Daoy (cell line): ENCODE measurements at regions not wholly inside any gene's neighbourhood (a gene's known extent, or its start where the extent isn't known, plus 50 kb on each side); places are given as distances from the start of the nearest gene placed in this dataset.
"Not testable (repeated sequence)": the region's sequence is repeated elsewhere in the genome, so short reads cannot be mapped to it uniquely, and the experiment has no call there.

Experiments used
- DNase-seq: peaks from one replicate; pipeline ENCODE4 v3.0.0-alpha.2; 2015; ENCODE audit warnings: low read depth

DNA sequence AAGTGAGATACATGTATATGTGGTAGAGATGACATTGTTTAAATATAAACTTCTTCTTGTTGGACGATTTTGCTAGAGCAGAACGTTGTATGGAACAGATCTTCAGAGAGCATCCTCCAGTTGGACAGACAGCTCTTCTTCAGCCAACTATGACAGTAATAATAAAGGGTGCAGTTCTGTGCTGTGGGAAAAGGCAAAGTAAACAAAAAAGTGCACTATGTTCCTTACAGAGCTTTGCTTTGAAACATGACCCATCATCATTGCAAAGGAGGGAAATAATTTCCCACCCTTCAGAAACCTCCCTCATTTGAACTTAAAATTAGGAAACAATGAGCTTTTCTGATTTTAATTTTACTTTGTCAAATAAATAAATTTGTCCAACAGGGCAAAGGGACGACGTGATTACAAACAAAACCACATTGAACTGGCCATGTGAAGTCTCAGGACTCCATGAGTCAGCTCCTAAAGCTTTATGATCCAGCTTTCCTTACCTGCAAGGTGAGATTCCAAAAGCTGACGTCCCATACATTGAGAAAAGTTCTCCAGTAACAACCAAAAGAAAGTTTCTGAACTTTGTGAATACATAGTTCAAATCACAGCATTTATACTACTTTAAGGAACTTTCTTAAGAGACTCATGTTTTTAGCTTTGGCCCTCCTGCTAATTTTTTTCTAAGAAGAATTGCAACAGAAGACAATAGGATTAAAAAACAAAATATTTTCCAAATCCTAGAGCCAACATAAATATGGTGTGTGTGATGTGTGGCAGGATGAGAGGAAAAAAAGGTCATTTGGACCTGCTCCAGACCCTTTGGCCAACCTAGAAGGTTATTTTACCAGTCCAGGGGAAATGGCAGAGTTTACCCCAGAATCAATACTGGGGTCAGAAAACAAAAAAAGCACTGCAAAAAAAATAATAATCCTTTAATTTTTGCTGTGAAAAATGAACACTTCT, 565.4 kb upstream of the NRP1 start:
- DNase-seq: no peak

DNA sequence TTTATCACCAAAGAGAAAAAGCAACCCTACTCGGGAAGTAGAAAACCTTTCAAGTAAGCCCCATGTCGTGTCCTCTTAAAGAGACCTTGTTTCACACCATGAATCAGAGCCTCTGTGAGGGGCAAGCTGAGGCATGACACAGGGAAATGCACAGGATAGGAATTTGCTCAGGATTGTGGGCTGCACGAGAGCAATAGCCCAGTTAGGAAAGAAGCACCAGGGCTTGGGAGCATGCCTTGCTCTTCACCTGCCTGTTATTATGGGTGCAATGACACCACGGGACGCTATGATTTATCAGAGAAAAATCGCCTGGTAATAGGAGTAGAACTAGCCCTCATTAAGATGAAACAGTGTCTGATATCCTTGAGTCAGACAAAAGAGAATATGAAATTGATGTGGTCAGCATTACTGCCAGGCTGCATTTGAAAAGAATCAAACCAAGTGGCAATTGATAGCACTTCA, 562.9 kb upstream of the NRP1 start:
- DNase-seq: peak; percentile 15

DNA sequence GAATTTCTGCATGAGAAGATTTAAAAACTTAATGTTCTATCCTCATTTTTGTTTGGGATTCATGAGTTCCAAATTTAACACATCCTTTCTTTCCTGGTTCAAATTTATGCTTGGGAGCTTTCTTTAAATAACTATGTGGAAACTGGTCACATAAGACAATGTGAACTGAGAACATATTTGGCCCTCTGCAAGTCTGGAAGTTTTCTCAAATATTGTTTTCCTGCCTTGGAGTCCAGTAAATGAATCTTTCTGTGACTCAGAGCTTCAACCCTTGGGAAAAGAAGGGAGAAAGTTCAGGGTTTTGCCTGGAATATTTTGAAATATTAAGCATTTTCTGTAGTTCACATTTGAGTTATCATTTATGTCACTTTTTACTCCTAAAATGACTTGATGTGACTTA, 559.0 kb upstream of the NRP1 start:
- no peak for DNase-seq

- no peak for DNase-seq
Measured at GRCh38 chr10:33889371-33889770, 554.9 kb upstream of the NRP1 start.

GRCh38 chr10:33887188-33887587, 552.7 kb upstream of the NRP1 start:
- DNase-seq: no peak

DNA sequence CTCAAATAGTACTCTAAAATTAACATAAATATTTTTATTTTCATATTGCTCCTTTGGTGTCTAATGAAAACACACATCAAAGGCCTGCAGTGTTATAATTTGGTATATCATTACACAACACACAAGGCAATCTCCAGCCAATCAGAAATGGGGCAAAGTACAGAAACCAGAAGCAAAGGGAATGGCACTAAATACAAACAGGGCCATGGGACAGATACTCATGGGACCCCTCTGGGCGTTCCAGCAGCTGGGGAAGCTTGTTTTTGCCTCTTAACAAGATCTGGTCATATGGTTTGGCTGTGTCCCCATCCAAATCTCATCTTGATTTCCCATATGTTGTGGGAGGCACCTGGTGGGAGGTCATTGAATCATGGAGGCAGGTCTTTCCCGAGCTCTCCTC, 551.8 kb upstream of the NRP1 start:
- DNase-seq: no peak

GRCh38 chr10:33884604-33885003, 550.1 kb upstream of the NRP1 start:
- DNase-seq: no peak

DNA sequence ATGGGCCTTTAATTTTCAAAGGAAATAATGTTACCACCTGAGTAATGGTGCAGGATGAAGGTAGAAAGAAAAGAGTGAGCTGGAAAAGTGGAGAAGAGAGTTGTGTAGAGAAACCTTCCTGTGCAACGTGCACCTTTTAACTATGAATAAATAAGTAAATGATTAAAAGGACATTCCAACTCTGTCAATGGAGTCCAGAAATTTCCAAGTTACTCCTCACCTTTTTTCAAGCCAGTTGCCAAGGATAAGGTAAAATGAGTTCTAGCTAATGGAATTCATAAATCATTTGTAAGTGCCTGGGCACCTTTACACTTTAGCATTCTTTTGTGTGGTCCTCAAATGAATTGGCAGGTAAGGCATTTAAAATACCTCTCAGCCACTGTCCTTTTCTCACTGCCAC, 549.4 kb upstream of the NRP1 start:
- DNase-seq: no peak

DNA sequence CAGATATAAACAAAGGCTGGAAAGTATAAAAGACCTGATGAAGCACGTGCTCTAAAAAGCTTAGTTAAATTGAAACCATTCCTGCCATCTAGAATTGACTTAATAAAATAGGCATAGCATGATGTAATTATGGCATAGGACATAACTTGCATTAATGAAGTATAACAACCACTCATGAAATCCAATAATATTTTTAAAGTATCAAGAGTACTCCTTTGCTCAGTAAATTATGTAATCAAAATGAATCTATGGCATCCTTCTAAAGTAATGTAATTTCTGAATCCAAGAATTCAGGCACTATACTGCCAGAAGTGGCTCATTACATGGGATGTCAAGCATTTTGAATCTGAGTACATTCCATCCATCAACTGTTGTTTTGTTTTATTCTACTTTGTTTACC, 548.5 kb upstream of the NRP1 start:
- DNase-seq: no peak

GRCh38 chr10:33880291-33880690, 545.8 kb upstream of the NRP1 start:
- DNase-seq: no peak

GRCh38 chr10:33878238-33878786, 543.8 kb upstream of the NRP1 start:
- DNase-seq: no peak

- no peak for DNase-seq
Measured at GRCh38 chr10:33876584-33877400, 542.3 kb upstream of the NRP1 start.

DNA sequence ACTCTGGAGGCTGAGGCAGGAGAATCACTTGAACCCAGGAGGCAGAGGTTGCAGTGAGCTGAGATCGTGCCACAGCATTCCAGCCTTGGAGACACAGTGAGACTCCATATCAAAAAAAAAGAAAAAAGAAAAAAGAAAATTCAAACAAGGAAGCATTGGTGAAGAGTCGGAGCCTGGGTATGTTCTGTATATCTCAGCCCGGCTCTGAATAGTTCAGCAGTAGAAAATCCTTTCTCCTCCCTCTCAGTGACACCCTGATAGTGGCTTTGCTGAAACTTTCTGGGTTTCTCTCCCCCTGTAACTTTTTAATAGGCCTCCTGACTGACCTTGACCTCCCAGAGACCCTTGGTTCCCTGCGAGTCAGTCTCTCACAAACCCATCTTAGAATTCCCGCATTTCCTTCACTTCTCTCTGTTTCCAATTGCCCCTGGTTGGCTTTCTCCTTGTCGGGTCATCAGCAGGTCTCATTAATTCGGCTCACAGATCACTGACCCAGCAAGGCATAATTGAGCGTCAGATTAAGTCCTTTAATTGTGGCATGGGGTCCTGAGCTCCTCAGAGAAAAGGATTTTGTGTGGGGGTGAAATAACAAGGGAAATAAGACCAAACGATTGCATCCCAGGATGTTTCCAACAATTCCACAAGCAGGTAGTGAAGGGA, 541.6 kb upstream of the NRP1 start:
- DNase-seq: no peak

DNA sequence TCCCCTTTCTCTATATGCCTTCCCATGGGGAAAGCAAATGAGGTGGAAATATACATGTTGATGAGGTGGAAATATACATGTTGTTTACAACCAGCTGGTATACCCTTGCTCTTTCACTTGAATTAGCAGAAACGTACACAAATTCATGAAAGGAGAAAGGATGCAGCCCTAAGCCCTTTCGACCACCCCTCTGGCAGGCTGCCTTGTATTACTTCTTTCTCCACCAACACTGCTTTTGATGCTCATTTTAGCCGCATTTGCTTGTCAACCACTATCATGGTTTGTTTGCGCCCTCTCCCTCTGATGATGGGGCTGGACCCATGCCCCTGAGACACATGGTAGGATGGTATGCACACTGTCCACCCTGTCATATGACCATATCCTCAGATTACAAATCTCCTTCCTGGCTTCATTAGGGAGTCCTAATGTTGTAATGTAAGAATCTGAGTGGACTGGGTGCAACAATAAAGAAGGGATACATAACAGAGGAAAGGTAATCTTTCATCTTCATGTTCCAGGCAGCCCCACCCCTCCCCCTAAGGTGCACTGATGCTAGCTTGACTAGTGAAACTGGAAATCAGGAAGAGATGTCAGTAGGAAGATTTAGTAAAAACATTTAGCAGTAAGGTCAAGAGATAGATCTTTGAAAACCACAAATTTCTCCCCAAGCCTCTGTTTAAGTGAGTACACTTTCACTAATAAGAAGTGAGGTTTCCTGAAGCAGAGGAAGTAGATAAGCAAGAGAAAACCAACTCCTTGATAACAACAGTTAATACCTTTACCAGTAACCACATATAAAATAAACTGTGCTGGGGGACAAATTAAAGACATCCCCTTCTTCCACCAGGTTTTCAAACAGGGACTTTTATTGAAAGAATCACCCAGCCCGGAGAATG, 536.8 kb upstream of the NRP1 start:
- DNase-seq: no peak

DNA sequence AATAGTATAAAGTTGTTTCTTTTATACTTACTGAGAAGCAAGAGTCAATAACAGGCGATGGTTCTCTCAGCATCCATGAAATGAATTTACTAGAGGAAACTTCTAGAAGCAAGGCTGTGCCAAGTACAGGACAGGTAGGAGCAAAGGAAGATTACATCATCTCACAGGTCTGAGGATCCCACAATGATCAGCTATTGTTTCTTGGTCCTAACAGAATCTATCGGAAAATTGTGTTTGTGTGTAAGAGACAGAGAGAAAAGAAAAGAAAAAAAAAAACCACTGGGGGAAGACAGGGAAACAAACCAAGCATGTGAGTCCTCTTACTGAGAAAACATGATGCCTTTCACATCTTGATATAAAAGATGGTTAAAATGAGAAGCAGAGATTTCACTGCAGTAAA, 535.0 kb upstream of the NRP1 start:
- DNase-seq: no peak

DNA sequence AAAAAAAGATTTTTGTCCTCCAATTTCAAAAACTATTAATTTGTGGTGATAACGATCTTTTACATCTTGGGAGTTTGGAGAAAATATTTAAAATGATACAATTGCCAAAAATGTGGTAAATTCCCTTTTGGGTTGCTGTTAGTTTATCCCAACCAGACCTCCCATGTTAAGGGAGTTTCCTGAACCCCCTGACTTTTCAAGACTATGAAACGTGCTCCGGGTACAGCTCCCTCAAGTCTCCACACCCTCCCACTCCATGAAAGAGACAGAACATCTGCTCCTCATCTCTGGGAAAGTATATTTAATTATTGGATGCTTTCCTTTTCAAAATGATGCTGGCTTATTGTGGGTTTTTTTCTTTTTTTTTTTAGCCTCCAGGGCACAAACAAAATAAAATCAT, 534.6 kb upstream of the NRP1 start:
- DNase-seq: no peak

DNA sequence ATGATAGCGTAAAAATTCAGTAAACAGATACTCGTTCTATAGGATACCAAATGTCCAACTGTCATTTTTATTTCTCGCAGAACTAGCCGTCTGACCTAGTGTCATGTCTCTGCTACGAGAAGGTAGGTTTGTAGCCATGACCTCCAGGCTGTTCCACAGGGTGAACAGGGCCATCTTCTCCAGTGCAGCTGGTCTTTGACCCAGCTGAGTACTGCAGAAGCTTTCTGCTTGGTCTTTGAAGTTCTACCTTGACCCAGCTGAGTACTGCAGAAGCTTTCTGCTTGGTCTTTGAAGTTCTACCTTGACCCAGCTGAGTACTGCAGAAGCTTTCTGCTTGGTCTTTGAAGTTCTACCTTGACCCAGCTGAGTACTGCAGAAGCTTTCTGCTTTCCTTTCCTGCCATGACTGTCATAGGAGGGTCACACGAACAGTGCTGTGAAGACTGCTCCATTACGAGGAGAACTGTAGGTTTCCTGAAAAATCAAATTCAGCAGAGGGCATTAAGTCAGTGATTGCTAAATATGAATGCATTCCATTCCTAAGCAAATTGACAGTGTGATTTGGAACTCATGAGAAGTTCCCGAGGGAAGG, 532.8 kb upstream of the NRP1 start:
- not testable (repeated sequence) for DNase-seq

- no peak for DNase-seq
Measured at GRCh38 chr10:33863352-33863751, 528.9 kb upstream of the NRP1 start.

DNA sequence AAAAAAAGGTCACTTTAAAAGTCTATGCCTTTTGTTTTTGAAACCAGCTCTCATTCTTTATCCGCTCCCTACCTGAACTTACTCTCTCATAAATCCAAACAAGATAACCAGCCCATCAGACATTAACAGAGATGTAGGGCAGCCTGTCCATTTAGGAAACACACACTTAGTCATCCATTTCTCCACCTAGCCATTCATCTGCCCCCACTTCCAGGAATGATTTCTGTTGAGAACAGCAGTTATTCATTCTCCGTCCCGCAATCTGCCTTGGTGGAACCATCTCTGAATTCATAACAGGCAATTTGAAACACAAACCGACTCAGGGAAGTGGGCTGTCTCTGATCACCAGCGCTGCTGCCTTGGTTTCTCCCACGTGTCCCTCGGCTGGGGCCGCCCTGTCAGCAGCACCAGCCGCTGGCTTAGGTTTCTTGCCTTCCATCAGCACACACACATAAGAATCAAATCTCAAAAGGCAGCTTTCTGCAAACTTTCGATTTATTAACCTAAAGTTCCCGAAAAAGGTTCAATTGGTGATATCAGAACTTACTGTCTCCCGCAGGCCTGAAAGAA, 528.2 kb upstream of the NRP1 start:
- no peak for DNase-seq

DNA sequence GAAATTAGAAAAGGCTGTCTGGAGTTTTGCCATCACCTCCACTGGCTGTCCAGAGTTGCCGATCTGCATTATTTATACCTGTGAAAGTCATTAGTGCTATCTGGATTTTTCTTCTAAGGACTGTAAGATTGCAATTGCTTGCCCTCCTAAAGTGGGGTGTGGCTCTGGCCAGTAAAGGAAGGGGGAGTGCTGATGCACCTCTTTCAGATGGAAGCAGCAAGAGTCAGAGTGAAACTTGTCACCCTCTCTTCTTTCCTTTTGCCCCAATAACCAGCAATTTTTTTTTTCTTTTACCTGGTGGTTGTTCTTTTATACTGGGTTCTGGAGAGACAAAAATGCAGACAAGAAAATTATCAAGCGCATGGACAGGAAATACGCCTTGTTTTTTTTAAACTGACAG, 527.4 kb upstream of the NRP1 start:
- DNase-seq: no peak
